Activated CD4-positive, alpha-beta T cell treated with anti-CD3 and anti-CD28 coated beads, Interleukin-2, amount 10 ng/mL, durations not matched to agents 24 days and 14 days (primary cell): ENCODE measurements at regions not wholly inside any gene's neighbourhood (a gene's known extent, or its start where the extent isn't known, plus 50 kb on each side); places are given as distances from the start of the nearest gene placed in this dataset.

Source experiments
- DNase-seq: peaks from one replicate; pipeline ENCODE4 v3.0.0; 2022
- H3K27ac Mint-ChIP-seq: one replicate; pipeline ENCODE4 v1.8.0; 2022; ENCODE audit warnings: mild to moderate bottlenecking, mixed read lengths
- H3K27me3 Mint-ChIP-seq: one replicate; pipeline ENCODE4 v1.8.0; 2022; ENCODE audit warnings: mixed read lengths
- H3K36me3 Mint-ChIP-seq: one replicate; pipeline ENCODE4 v1.8.0; 2022; ENCODE audit warnings: low read depth, mild to moderate bottlenecking, mixed read lengths
- H3K4me1 Mint-ChIP-seq: one replicate; pipeline ENCODE4 v1.8.0; 2021; ENCODE audit warnings: mixed read lengths
- H3K4me3 Mint-ChIP-seq: one replicate; pipeline ENCODE4 v1.8.0; 2022; ENCODE audit warnings: mild to moderate bottlenecking, moderate library complexity, mixed read lengths
- H3K9me3 Mint-ChIP-seq: one replicate; pipeline ENCODE4 v1.8.0; 2021; ENCODE audit warnings: mixed read lengths
- intact Hi-C: fragments of 100-400 bp; cut with micrococcal nuclease; formaldehyde crosslinking; loops from one replicate; pipeline ENCODE4 v1.15.1; 2023

- no peaks in the 10 kb centered on the region for H3K36me3 Mint-ChIP-seq
Observed at GRCh38 chr2:187966924-187967323, 324.8 kb upstream of the GULP1 start.

GRCh38 chr2:187971893-187972292 lies 319.8 kb upstream of the GULP1 start:
- DNase-seq: no peak
- intact Hi-C loops: no loop called here
- no peak overlapping the region for H3K4me3 Mint-ChIP-seq
- no peaks in the 10 kb centered on the region for H3K36me3 Mint-ChIP-seq
- H3K4me1 Mint-ChIP-seq: no peaks in the 10 kb centered on the region
- H3K27me3 Mint-ChIP-seq: no peaks in the 10 kb centered on the region
- no peak overlapping the region for H3K27ac Mint-ChIP-seq
- no peaks in the 10 kb centered on the region for H3K9me3 Mint-ChIP-seq

More at GRCh38 chr2:187966924-187967323, 324.8 kb upstream of the GULP1 start:
- no peak overlapping the region for H3K27ac Mint-ChIP-seq
- H3K4me1 Mint-ChIP-seq: no peaks in the 10 kb centered on the region
- H3K4me3 Mint-ChIP-seq: no peak overlapping the region
- intact Hi-C loops: no loop called here
- no peak for DNase-seq
- H3K27me3 Mint-ChIP-seq: no peaks in the 10 kb centered on the region
- H3K9me3 Mint-ChIP-seq: no peaks in the 10 kb centered on the region

GRCh38 chr2:187976259-187976985 lies 315.3 kb upstream of the GULP1 start:
- no peak for DNase-seq
- no peak overlapping the region for H3K4me3 Mint-ChIP-seq

GRCh38 chr2:187976986-187977333 lies 314.7 kb upstream of the GULP1 start:
- no peaks in the 10 kb centered on the region for H3K27me3 Mint-ChIP-seq
- intact Hi-C loops: no loop called here
- DNase-seq: no peak
- no peaks in the 10 kb centered on the region for H3K4me1 Mint-ChIP-seq
- H3K36me3 Mint-ChIP-seq: no peaks in the 10 kb centered on the region
- no peaks in the 10 kb centered on the region for H3K9me3 Mint-ChIP-seq
- no peak overlapping the region for H3K27ac Mint-ChIP-seq
- no peak overlapping the region for H3K4me3 Mint-ChIP-seq

More at GRCh38 chr2:187976259-187976985, 315.3 kb upstream of the GULP1 start:
- Mint-ChIP-seq H3K27me3 (no peaks in the 10 kb centered on the region), H3K36me3 (no peaks in the 10 kb centered on the region), H3K9me3 (no peaks in the 10 kb centered on the region), H3K4me1 (no peaks in the 10 kb centered on the region), H3K27ac (no peak overlapping the region)
- intact Hi-C loops: no loop called here

GRCh38 chr2:187978356-187978755 lies 313.3 kb upstream of the GULP1 start:
- no peak for DNase-seq
- Mint-ChIP-seq H3K27me3 (no peaks in the 10 kb centered on the region), H3K9me3 (no peaks in the 10 kb centered on the region), H3K36me3 (no peaks in the 10 kb centered on the region), H3K4me3 (no peak overlapping the region), H3K27ac (no peak overlapping the region), H3K4me1 (no peaks in the 10 kb centered on the region)
- intact Hi-C loops: no loop called here

- H3K27ac Mint-ChIP-seq: no peak overlapping the region
- intact Hi-C loops: no loop called here
- H3K27me3 Mint-ChIP-seq: no peaks in the 10 kb centered on the region
- H3K9me3 Mint-ChIP-seq: no peaks in the 10 kb centered on the region
- H3K4me3 Mint-ChIP-seq: no peak overlapping the region
- H3K4me1 Mint-ChIP-seq: no peaks in the 10 kb centered on the region
- no peak for DNase-seq
- no peaks in the 10 kb centered on the region for H3K36me3 Mint-ChIP-seq
Observed at GRCh38 chr2:187982668-187983067, 309.0 kb upstream of the GULP1 start.

GRCh38 chr2:187985195-187985594 lies 306.5 kb upstream of the GULP1 start:
- intact Hi-C loops: no loop called here
- Mint-ChIP-seq H3K27me3 (no peaks in the 10 kb centered on the region), H3K36me3 (no peaks in the 10 kb centered on the region), H3K9me3 (no peaks in the 10 kb centered on the region), H3K4me3 (no peak overlapping the region), H3K27ac (no peak overlapping the region), H3K4me1 (peaks cover 12% of the 10 kb centered on the region)
- no peak for DNase-seq

GRCh38 chr2:187985923-187986322 lies 305.8 kb upstream of the GULP1 start:
- no peaks in the 10 kb centered on the region for H3K27me3 Mint-ChIP-seq
- intact Hi-C loops: no loop called here
- no peaks in the 10 kb centered on the region for H3K36me3 Mint-ChIP-seq

GRCh38 chr2:187986390-187987105 lies 305.1 kb upstream of the GULP1 start:
- no peak for DNase-seq
- intact Hi-C loops: no loop called here
- Mint-ChIP-seq H3K9me3 (no peaks in the 10 kb centered on the region), H3K4me3 (no peak overlapping the region), H3K27ac (no peak overlapping the region), H3K4me1 (peaks cover 15% of the 10 kb centered on the region), H3K36me3 (no peaks in the 10 kb centered on the region), H3K27me3 (no peaks in the 10 kb centered on the region)

More at GRCh38 chr2:187985923-187986322, 305.8 kb upstream of the GULP1 start:
- H3K4me1 Mint-ChIP-seq: peaks cover 15% of the 10 kb centered on the region
- no peak for DNase-seq
- H3K27ac Mint-ChIP-seq: no peak overlapping the region
- no peak overlapping the region for H3K4me3 Mint-ChIP-seq
- no peaks in the 10 kb centered on the region for H3K9me3 Mint-ChIP-seq

GRCh38 chr2:187988348-187988747 lies 303.3 kb upstream of the GULP1 start:
- no peaks in the 10 kb centered on the region for H3K36me3 Mint-ChIP-seq
- DNase-seq: no peak
- H3K9me3 Mint-ChIP-seq: no peaks in the 10 kb centered on the region
- intact Hi-C loops: no loop called here
- peak overlapping the region; percentile 50 for H3K4me3 Mint-ChIP-seq
- no peak overlapping the region for H3K27ac Mint-ChIP-seq
- H3K27me3 Mint-ChIP-seq: no peaks in the 10 kb centered on the region
- peaks cover 15% of the 10 kb centered on the region for H3K4me1 Mint-ChIP-seq

GRCh38 chr2:187989925-187990623 lies 301.6 kb upstream of the GULP1 start:
- Mint-ChIP-seq H3K27me3 (no peaks in the 10 kb centered on the region), H3K36me3 (no peaks in the 10 kb centered on the region), H3K9me3 (no peaks in the 10 kb centered on the region), H3K4me3 (peak overlapping the region; percentile 58), H3K4me1 (peaks cover 15% of the 10 kb centered on the region), H3K27ac (peak overlapping the region; percentile 57)
- no peak for DNase-seq
- intact Hi-C loops: no loop called here

GRCh38 chr2:187991389-187991788 lies 300.3 kb upstream of the GULP1 start:
- H3K27ac Mint-ChIP-seq: no peak overlapping the region

GRCh38 chr2:187994464-187995331 lies 297.0 kb upstream of the GULP1 start:
- Mint-ChIP-seq H3K36me3 (no peaks in the 10 kb centered on the region), H3K9me3 (no peaks in the 10 kb centered on the region), H3K27me3 (peaks cover 9% of the 10 kb centered on the region), H3K4me1 (peaks cover 8% of the 10 kb centered on the region), H3K4me3 (no peak overlapping the region), H3K27ac (no peak overlapping the region)
- no peak for DNase-seq
- intact Hi-C loops: no loop called here

More at GRCh38 chr2:187991389-187991788, 300.3 kb upstream of the GULP1 start:
- DNase-seq: no peak
- Mint-ChIP-seq H3K4me1 (peaks cover 15% of the 10 kb centered on the region), H3K9me3 (no peaks in the 10 kb centered on the region), H3K27me3 (no peaks in the 10 kb centered on the region), H3K4me3 (no peak overlapping the region), H3K36me3 (no peaks in the 10 kb centered on the region)
- intact Hi-C loops: no loop called here
